GM23248 (cell line): ENCODE measurements at regions not wholly inside any gene's neighbourhood (a gene's known extent, or its start where the extent isn't known, plus 50 kb on each side); places are given as distances from the start of the nearest gene placed in this dataset.

Experiments
- EZH2 ChIP-seq: fragments of 200-600 bp; sonication (generic); IDR thresholded peaks from 2 replicates; pipeline ENCODE4 v1.6.1; 2018; ENCODE audit warnings: antibody characterized with exemption, mild to moderate bottlenecking; ENCODE audit not compliant: insufficient read depth, poor library complexity, severe bottlenecking
- EZH2phosphoT487 ChIP-seq: fragments of 200-600 bp; sonication (generic); IDR thresholded peaks from 2 replicates; pipeline ENCODE4 v1.6.1; 2018; ENCODE audit warnings: antibody characterized with exemption, moderate library complexity, mild to moderate bottlenecking, low read depth; ENCODE audit not compliant: insufficient read depth

DNA sequence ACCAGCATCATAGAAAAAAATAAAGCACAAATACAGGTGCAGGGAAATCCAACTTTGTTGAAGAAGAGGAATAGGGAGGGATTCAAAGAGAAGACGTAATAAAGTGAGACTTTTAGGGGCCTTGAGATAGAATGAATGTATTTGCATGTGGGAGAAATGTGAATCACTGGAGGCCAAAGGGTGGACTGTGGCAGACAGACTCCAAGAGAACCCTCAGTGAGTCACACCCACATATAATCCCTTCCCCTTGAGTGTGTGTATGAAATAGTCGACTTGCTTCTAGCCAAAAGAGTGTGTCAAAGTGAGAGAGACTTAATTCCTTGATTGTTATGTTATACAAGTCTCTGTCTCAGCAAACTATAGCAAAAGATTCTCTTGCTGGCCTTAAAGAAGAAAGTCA is 101.3 kb upstream of the GHITM start:
- TF ChIP-seq EZH2, result no peak
- no peak for TF ChIP-seq EZH2phosphoT487
